ENCODE measurements at regions not wholly inside any gene's neighbourhood (a gene's known extent, or its start where the extent isn't known, plus 50 kb on each side); places are given as distances from the start of the nearest gene placed in this dataset.
A peak's percentile ranks its signal among the peaks of the same experiment; 100 is the strongest.
"Not testable (repeated sequence)": the region's sequence is repeated elsewhere in the genome, so short reads cannot be mapped to it uniquely, and the experiment has no call there.

- not testable (repeated sequence) for FAIRE-seq
Measured at GRCh38 chr6:27825848-27826611, 86.2 kb downstream of the OR2B2 start.

GRCh38 chr6:27825025-27825793 lies 87.0 kb downstream of the OR2B2 start:
- no peak for FAIRE-seq

GRCh38 chr6:27824211-27825024 lies 87.8 kb downstream of the OR2B2 start:
- not testable (repeated sequence) for FAIRE-seq

GRCh38 chr6:27823714-27824210 lies 88.4 kb downstream of the OR2B2 start:
- FAIRE-seq: peak; percentile 98

- no peak for FAIRE-seq
Measured at GRCh38 chr6:27816906-27817305, 95.3 kb downstream of the OR2B2 start.

- peak; percentile 98 for FAIRE-seq
Measured at GRCh38 chr6:27814665-27815424, 97.4 kb downstream of the OR2B2 start.

GRCh38 chr6:27814415-27814664 lies 97.9 kb downstream of the OR2B2 start:
- not testable (repeated sequence) for FAIRE-seq

GRCh38 chr6:27812805-27813492 lies 99.2 kb downstream of the OR2B2 start:
- FAIRE-seq: no peak

GRCh38 chr6:27812078-27812804 lies 100.0 kb downstream of the OR2B2 start:
- no peak for FAIRE-seq

- FAIRE-seq: no peak
Measured at GRCh38 chr6:27811451-27811772, 100.8 kb downstream of the OR2B2 start.

GRCh38 chr6:27810768-27811450 lies 101.3 kb downstream of the OR2B2 start:
- no peak for FAIRE-seq

GRCh38 chr6:27809939-27810767 lies 102.0 kb downstream of the OR2B2 start:
- FAIRE-seq: peak; percentile 95

GRCh38 chr6:27809067-27809938 lies 102.9 kb downstream of the OR2B2 start:
- FAIRE-seq: no peak

GRCh38 chr6:27808242-27809066 lies 103.7 kb downstream of the OR2B2 start:
- not testable (repeated sequence) for FAIRE-seq

- FAIRE-seq: peak; percentile 100
Measured at GRCh38 chr6:27807441-27808241, 104.6 kb downstream of the OR2B2 start.

- FAIRE-seq: no peak
Measured at GRCh38 chr6:27806981-27807440, 105.2 kb downstream of the OR2B2 start.

GRCh38 chr6:27805347-27805746 lies 106.8 kb downstream of the OR2B2 start:
- FAIRE-seq: no peak

Measured in A204.1 (cell line).